GM12864 (cell line): ENCODE measurements at regions not wholly inside any gene's neighbourhood (a gene's known extent, or its start where the extent isn't known, plus 50 kb on each side); places are given as distances from the start of the nearest gene placed in this dataset.

Experiments used
- DNase-seq: peaks from one replicate; pipeline ENCODE4 v3.0.0-alpha.2; 2011; ENCODE audit warnings: low read depth
- H3K4me3 ChIP-seq: 2 replicates; pipeline ENCODE4 v1.5.1; 2011; ENCODE audit warnings: mild to moderate bottlenecking, low read depth, low read length, control low read depth
- TF ChIP-seq, protein P1 (sequence below): IDR thresholded peaks from 2 replicates; pipeline ENCODE4 v1.5.1; 2011; ENCODE audit warnings: low read depth, mild to moderate bottlenecking, moderate library complexity, low read length, control low read depth, inconsistent platforms; ENCODE audit errors: missing control alignments

DNA sequence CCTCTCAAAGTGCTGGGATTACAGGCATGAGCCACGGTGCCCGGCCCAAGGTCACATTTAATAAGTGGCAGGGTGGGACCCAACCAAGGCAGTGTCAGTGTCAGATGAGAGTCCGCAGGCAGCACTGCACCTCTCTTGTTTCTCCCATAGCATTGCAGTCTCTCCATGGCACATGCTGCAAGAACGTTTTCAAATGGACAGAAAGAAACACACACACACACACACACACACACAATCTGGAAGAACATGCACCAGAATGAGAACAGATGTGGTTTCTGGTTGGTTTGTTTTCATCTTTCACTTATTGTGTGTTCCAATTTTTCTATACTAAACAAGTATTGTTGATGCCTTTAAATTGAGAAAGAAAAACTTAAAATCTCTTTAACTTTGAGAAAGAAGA lies 126.5 kb downstream of the SYF2 start:
- no peak overlapping the region for H3K4me3 ChIP-seq
- TF ChIP-seq, protein P1, sequence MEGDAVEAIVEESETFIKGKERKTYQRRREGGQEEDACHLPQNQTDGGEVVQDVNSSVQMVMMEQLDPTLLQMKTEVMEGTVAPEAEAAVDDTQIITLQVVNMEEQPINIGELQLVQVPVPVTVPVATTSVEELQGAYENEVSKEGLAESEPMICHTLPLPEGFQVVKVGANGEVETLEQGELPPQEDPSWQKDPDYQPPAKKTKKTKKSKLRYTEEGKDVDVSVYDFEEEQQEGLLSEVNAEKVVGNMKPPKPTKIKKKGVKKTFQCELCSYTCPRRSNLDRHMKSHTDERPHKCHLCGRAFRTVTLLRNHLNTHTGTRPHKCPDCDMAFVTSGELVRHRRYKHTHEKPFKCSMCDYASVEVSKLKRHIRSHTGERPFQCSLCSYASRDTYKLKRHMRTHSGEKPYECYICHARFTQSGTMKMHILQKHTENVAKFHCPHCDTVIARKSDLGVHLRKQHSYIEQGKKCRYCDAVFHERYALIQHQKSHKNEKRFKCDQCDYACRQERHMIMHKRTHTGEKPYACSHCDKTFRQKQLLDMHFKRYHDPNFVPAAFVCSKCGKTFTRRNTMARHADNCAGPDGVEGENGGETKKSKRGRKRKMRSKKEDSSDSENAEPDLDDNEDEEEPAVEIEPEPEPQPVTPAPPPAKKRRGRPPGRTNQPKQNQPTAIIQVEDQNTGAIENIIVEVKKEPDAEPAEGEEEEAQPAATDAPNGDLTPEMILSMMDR: no peak
- no peak for DNase-seq

DNA sequence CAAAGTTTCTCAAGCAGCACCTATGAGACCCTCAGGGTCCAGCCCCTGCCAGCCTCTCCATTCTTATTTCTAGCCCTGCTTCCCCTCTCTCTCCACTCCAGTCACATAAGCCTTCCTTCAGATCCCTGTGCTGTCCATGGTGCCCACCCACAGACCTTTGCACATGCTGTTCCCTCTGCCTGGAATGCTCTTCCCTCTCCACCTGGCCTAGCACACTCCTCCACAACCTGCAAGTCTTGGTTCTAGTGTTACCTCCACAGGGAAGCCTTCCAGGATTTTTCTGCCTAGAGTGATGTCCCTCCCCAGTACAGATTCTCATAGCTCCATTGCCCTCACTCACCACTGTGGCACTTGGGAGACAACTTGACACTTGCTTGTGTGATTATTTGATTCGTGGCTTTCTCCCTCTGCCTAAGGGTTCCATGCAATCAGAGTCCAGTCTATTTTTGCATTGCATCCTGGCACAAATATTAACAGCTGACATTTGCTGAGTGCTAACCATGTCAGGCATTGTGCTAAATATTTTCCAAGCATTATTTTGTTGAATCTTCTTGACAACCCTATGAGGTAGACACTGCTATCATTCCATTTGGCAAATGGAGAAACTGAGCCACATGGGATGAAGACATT lies 127.3 kb downstream of the SYF2 start:
- TF ChIP-seq, protein P1: no peak
- no peak for DNase-seq
- H3K4me3 ChIP-seq: no peak overlapping the region

DNA sequence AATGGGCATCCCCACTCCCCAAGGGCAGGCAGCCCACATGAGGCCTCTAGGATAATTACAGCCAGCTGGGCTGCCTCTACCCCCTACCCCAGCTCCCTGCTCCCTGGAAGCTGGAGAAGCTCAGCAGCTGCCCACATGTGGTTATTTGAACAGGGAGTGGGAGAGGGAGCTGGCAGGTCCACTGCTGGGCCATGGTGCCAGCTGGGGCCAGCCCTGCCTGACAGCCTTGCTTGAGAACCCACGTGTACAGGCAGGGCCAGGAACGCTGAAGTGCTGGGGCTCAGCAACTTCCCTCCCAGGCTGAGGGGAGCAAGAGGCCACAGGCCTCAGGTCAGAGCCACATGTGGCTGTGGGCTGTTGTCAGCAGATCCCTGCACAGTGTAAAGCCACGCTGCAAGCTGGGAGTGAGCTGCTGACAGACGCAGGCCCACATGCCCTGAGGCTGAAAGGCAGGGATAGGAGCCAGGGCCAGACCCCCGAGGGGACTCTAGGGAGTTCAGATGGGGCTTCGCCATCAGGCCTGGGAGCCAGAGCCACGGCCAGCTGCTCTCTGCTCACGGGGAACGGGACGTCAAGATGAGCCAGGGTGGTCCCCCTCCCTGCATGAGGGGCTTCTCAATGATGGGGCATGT lies 129.0 kb downstream of the SYF2 start:
- no peak overlapping the region for H3K4me3 ChIP-seq
- DNase-seq: no peak
- TF ChIP-seq, protein P1: no peak

DNA sequence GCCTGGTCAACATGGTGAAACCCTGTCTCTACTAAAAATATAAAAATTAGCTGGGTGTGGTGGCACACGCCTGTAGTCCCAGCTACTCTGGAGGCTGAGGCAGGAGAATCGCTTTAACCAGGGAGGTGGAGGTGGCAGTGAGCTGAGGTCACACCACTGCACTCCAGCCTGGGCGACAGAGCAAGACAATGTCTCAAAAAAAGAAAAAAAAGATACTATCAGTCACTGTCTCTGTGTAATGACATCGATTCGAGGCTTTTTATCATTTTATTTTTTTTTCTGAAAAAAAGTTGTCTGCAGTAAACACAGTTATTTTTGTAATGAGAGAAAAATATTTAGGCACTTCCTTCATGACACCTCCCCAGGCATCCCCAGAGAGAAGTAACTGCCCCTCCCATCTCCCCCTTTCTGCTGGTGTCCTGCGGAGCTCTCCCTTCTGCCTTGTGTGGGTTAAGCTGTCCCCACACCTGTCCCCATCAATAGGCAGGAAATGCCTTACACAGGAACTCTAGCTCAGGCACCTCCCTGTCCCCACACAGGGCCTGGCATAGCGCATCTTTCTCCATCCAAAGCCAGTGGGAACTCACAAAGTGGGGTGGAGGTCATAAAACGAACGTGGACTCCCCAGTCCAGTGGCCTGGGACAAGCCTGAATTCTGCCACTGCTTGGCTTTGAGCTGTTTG lies 132.0 kb downstream of the SYF2 start:
- TF ChIP-seq, protein P1: no peak
- DNase-seq: no peak
- no peak overlapping the region for H3K4me3 ChIP-seq

DNA sequence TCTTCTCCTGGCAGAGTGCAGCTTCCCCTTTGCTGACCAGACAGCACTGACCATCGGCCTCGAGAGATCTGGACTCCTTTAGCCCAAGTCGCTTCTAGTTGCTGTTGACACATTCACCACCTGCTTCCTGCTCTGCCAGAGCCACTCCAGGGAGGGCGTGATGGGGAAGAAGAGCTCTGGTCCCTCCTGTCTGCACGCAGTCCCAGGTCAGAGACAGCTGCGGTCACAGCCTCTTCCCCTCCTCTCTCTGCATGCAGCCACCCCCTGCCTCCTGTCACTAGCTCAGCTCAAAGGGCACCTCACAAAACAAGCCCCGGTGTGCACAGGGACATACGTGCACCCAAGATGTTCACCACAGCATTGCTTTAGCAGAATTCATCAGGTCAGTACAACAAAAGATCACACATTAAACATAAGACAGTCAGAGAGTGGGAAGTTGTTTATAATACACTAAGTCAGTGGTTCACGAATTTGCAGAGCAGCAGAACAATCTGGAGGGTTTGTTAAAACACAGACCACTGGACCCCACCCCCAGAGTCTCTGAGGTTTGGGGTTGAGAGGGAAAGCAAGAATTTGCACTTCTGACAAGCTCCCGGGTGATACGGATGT lies 132.9 kb downstream of the SYF2 start:
- H3K4me3 ChIP-seq: no peak overlapping the region
- TF ChIP-seq, protein P1: no peak
- no peak for DNase-seq

DNA sequence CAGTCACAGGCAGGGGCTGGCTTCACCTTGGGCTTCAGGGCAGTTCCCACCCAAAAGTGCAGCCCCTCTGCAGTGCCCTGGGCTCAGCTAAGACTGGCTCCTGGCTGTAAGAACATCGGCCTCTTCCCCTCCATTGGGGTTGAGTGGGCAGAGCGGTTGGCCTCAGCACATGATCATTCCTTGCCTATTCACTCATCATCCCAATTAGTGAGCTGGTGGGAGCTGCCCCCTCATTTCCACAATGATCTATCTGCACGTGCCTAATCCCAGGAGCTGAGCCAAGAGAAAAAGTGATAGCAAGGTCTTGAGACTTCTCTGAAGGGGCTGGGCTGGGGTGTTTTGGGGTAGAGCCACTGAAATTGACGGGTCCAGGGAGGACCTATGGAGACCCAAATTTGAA lies 133.6 kb downstream of the SYF2 start:
- TF ChIP-seq, protein P1: no peak
- H3K4me3 ChIP-seq: no peak overlapping the region
- no peak for DNase-seq
